Umbilical cord (tissue), 1 donor: ENCODE measurements at regions not wholly inside any gene's neighbourhood (a gene's known extent, or its start where the extent isn't known, plus 50 kb on each side); places are given as distances from the start of the nearest gene placed in this dataset.

Source experiments
- DNase-seq: peaks from one replicate; pipeline ENCODE4 v3.0.0-alpha.2; 2015; ENCODE audit warnings: low spot score

- DNase-seq, result no peak
Measured at GRCh38 chr2:176601066-176601465, 331.8 kb downstream of the MTX2 start.

GRCh38 chr2:176612036-176612435 lies 342.8 kb downstream of the MTX2 start:
- DNase-seq, result no peak

GRCh38 chr2:176612736-176613135 lies 343.5 kb downstream of the MTX2 start:
- DNase-seq, result peak; percentile 54

DNA sequence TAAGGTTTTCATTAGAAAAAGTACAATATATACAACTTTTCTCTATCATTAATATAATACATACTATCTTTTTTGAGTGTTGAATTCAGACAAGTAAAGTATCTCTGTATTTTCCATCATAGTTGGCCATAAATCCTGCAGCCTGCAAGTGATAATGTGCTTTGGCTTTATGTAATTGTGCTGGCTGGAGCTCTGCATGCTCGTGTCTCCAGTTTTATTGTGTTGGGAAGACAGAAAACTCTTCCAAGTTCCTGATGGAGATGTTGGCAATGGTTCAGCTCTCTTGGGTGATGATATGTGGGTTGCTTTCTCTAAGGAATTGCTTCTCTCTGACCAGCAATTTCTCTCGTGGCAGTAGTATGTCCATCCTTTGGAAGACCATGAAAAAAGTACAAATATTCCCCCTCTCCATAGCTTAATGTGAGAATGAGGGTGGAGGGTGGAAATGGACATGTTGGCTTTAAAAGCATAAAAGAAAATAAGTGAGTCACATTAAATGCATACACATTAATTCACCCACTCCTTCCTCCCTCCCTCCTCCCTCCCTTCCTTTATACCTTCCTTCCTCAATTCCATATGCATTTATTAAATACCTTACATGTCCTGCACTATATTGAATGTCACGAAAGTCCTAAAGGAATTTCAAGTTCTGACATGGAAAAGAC lies 344.2 kb downstream of the MTX2 start:
- peak; percentile 68 for DNase-seq

- no peak for DNase-seq
Measured at GRCh38 chr2:176614049-176614448, 344.8 kb downstream of the MTX2 start.

DNA sequence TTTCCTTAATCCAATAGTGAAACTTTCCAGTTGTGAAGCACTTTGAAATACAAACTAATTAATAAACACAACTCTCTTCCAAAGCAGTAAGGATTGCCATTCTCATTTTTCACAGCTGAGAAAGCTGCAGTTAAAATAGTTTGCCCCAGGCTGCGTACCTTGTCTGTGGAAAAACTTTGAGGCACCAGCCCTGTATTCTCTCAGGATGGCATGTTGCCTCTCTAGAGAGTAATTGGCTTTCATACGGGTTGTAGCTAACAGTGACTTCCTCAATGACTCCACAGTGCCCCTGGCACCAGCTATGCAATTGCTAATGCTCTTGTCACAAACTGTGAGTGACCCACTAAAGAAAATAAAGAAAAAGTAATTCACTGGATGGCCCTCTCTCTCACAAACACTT lies 345.7 kb downstream of the MTX2 start:
- no peak for DNase-seq

GRCh38 chr2:176619504-176619903 lies 350.3 kb downstream of the MTX2 start:
- DNase-seq, result no peak

DNA sequence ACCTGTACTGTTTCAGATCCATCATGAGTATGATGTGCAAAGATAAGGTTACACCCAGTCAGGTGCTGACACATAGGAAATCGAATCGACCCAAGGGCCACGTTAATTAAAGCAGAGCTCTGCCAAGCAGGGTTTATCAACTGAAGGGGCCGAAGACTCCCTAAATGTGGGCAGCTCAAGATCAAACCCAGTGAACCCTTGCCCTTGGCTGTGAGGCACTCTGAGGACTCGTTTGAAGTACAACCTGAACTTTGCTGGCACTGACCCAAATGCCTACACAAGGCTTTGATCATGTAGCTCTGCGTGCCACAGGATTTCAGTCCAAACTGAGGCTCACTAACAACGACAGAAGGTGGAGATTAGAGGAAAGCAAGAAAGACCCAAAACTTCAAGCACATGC lies 352.1 kb downstream of the MTX2 start:
- DNase-seq, result no peak

DNA sequence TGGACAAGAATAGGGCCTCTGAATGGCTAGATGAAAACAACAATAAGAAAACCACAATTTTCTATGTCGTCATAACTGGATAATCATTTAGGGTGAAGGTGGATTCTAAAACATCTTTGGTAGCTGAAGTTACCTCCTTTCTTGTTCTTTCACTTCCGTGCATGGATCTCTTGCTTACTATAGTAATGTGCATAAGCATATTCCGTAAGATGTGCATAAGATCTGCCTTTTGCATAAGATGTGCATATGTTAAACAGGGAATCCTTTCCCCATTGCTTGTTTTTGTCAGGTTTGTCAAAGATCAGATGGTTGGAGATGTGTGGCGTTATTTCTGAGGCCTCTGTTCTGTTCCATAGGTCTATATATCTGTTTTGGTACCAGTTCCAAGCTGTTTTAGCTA lies 353.6 kb downstream of the MTX2 start:
- no peak for DNase-seq

DNA sequence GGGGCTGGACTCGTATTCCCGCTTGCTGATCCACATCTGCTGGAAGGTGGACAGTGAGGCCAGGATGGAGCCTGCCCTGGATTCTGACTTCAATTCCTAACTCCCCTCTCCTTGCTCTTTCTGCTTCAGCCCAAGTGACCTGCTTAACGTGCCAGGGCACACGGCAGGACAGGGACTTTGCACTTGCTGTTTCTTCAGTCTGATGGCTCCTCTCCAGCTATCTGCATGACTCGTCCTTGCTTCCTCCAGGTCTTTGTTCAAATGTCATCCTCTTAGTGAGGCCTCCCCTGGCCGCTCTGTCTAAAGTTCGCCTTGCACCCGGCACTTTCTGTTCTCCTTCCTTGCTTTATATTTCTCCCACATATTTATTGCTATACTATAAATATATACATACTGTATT lies 357.6 kb downstream of the MTX2 start:
- DNase-seq, result no peak

DNA sequence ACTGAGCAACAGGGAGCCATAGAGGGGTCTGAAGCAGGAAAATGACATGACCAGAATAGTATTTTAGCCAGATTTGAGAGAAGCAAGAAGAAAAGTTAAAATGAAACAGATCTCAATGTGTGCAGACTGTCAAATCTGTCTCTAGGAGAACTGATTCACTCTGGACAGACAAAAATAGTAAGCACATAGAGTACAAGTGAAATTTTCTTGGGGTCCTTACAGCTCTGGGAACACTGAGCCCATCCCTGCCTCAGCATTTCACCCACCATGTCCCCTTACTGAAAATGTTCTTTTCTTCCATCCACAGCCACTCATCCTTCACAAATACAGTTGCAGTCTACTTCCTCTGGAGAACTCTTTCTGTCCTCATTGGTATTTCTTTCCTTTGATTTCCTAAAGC lies 359.2 kb downstream of the MTX2 start:
- no peak for DNase-seq

- no peak for DNase-seq
Measured at GRCh38 chr2:176633754-176634153, 364.5 kb downstream of the MTX2 start.

- no peak for DNase-seq
Measured at GRCh38 chr2:176636401-176636800, 367.2 kb downstream of the MTX2 start.

DNA sequence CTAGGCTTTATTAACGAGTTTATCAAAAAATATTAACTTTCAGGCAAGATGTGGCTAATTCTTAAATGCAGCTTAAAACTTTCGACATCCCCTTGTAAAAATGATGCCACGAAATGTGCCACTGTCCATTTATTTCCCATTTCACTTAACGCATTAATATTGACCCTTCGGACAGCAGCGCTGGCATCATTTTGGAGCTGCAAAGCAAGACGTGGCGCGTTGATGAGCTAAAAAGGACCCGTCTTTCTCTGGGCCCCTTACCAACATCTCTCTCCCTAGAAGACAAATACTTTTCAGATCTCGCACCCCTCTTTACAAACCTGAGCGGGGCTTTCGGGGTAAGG lies 367.9 kb downstream of the MTX2 start:
- DNase-seq, result no peak

DNA sequence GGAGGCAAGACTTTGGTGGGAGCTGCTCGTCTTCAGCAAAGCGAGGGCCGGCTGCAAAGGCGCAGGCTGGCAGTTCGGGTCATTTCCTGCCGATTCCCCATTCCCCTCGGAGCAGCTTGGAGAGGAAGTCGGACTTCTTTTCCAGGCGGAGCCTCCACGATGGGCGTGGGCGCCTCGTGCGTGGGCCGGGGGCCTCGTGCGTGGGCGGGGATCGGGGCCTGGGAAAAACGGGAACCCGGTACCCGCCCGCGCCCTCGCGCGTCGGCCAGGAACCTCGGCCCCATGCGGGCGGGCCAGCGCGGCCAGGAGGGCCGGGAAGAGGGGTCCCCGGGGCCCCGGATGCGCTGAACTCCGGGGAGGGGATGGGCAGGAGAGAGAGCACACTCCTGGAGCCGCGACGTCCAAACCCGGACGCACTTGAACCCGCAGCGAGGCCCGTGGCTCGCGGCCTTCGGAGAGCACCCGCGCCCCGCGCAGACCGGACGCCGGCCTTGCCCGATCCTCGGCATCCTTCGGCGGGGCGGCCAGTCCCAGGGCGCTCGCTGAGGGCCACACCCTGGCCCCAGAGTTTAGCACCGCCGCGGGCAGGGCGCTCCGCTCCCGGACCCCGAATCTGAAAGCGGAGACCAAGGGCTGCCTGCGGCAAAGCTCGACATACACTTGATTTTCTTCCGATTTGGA lies 368.4 kb downstream of the MTX2 start:
- peak; percentile 58 for DNase-seq

DNA sequence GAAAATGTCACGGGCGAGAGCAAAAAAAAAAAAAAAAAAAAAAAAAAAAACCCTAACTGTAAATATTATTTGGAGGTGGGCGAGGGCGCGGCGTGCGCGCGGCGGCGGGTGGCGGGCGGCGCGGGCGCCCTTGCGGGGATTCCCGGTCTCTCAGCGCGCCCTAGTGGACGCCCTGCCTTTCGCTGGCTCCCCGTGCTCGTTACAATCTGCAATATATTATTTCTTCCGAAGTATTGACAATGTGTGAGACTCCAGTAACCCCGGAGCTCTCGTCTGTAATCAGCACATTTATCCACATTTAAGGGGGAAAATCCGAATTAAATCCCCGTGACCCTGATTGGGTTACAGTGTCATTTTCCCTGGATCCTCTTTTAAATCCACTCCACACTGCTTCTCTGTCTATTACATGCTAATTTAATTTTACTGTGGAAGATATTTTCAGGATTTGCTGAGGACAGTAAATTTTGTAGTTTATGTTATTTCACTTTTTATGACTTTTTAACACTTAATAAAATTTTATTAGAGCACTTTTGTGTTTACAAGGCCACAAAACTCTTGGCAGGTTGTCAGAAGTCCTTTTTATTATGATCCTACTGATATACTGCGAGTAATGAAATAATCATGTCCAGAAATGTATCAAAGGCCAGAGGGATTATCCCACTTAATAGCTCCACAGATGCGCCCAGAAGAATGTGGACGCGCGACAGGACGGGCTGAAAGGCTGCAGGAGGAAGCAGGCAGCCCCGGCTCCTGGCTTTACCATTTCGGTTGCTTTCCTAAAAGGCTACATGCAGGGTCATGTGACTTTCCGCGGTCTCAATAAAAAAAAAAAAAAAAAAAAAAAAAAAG lies 369.1 kb downstream of the MTX2 start:
- peak; percentile 17 for DNase-seq

- DNase-seq, result no peak
Measured at GRCh38 chr2:176639016-176639343, 369.7 kb downstream of the MTX2 start.

- no peak for DNase-seq
Measured at GRCh38 chr2:176639671-176640070, 370.4 kb downstream of the MTX2 start.

DNA sequence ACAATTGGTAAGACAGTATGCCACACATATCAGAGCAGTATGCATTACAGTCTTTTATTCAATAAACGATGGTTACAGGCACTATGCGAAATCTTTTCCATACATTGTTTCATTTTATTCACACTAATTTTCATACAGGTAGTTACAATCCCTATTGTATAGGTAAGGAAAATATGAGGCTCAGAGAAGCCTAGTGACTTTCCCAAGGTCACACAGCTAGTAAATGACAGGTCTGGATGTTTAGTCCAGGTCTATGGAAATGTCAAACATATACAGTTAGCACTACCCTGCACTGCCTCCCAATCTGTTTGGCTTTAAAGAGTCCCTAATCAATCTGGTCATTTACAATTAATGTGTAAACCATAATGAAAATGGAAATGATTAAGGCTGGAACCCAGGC lies 372.2 kb downstream of the MTX2 start:
- no peak for DNase-seq

DNA sequence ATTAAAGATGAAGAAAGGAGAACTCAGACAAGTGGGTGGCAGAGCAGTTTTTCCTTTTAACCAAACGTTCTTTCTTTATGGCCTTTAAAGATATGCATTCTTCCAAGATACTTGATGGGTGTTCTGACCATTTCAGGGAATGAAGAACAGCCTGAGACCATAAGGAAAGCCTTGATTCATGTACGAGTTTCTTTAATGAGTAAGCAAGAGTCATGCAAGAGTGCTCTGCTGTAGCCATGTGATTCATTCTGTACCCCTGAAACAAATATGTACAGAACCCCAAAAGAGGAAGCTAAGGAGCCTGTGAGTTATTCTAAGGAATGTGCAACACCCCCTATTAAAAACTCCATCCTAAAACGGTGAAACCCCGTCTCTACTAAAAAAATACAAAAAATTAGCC lies 372.8 kb downstream of the MTX2 start:
- DNase-seq, result no peak

GRCh38 chr2:176643646-176644045 lies 374.4 kb downstream of the MTX2 start:
- no peak for DNase-seq

DNA sequence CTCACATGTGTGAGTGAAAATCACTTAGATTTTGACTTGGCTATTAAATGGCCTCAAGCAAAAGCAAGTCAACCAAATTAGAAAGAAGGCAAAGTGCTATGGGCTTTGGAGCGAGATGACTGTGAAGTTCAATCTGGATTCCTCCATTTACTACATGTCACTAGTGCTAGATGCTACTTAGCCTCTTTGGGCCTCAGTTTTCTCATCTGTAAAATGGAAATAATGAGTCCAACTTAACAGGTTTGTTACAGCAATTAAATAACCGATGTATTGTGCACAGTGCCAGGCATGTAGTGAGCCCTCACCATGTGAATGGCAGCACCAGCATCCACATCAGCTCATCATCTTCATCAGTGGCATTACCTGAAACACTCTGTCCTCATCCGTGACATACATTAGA lies 376.3 kb downstream of the MTX2 start:
- no peak for DNase-seq

DNA sequence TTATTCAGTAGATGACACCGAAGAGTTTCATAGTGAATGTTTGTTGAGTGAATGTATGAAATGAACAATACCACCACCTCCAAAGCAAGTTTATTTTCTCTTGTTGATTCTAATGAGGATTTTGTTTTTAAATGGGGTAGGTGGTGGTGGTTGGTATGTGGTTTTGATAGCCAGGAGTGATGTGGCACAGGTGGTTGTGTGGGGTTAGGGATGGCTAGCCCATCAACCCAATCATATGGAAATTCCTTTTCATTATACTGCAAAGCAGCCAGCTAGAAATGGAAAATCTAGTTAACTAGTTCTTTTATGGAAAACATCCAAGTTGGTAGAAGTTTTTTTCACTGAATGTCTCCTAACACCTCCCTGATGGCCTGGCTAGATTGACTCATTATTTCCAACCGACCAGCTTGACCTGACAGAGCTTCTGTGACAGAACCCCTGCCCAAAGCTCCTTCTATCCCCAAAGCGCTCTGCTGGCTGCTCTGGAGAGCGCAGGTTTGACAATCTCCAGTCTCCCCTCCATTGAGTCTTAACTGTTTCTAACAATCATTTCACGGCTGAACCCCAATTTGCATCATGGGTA lies 376.9 kb downstream of the MTX2 start:
- no peak for DNase-seq
